ENCODE measurements at regions not wholly inside any gene's neighbourhood (a gene's known extent, or its start where the extent isn't known, plus 50 kb on each side); places are given as distances from the start of the nearest gene placed in this dataset.

DNA sequence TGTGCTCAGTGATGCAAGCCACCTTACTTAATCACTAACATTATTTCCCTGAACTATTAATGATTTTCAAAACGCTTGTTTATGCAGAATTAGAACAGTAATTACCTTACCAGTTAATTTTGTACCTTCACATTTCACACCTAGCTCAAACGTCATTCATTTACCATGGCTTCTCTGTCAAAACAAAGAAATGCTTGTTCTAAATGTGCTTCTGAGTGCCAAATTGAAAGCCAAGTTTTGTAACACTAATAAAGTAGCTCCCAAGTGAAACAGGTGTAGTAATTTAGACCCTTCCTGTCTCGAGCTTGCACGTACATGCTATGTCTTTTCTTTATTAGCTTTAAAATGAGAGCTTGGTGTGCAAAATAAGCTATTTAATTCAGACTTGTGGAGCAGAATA lies 533.7 kb upstream of the PKN2 start:
- TF ChIP-seq, protein P1, sequence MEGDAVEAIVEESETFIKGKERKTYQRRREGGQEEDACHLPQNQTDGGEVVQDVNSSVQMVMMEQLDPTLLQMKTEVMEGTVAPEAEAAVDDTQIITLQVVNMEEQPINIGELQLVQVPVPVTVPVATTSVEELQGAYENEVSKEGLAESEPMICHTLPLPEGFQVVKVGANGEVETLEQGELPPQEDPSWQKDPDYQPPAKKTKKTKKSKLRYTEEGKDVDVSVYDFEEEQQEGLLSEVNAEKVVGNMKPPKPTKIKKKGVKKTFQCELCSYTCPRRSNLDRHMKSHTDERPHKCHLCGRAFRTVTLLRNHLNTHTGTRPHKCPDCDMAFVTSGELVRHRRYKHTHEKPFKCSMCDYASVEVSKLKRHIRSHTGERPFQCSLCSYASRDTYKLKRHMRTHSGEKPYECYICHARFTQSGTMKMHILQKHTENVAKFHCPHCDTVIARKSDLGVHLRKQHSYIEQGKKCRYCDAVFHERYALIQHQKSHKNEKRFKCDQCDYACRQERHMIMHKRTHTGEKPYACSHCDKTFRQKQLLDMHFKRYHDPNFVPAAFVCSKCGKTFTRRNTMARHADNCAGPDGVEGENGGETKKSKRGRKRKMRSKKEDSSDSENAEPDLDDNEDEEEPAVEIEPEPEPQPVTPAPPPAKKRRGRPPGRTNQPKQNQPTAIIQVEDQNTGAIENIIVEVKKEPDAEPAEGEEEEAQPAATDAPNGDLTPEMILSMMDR (IDR thresholded peaks at IDR 0.05): no peak
- TF ChIP-seq ZFX (IDR thresholded peaks at IDR 0.05; ENCODE audit: borderline replicate concordance): no peak
